SKM-1 (cell line): ENCODE measurements at regions not wholly inside any gene's neighbourhood (a gene's known extent, or its start where the extent isn't known, plus 50 kb on each side); places are given as distances from the start of the nearest gene placed in this dataset.

Experiments
- DNase-seq: peaks from one replicate; lab custom pipeline; 2025; ENCODE audit not compliant: unreplicated experiment; lab: John Stamatoyannopoulos, UW

DNA sequence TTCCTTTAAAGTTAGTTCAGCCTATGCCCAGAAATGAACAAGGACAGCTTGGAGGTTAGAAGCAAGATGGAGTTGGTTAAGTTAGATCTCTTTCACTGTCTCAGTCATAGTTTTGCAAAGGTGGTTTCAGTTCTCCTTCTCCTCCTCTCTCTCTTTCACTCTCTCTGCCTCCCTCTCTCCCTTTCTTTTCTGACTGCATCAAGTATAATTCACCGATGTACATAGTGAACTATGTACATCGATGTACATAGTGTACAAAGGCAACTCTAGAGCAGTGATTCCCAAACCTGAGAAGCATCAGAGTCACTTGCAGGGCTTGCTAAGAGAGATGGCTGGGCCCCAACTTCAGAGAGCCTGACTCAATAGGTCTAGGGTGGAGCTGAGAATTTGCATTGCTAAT is 1259.7 kb downstream of the TYW1 start:
- no peak for DNase-seq

DNA sequence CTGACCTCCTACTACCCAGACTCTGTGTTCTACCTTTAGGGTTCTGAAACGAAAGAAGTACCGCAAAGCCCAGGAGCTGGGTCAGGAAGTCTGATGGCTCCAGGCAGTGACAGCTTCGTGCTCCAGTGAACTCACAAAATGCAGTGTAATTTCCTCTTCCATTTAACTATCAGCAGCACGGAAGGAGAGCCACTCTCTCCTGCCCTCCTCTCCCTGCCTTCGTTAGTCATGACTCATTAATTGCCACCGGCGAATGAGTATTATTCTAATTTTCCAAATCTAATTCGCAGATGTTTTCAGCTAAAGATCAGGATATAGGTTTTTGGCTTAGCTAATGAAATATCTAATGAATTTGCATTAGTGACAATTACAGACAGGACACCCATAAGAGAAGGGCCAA is 1262.0 kb downstream of the TYW1 start:
- no peak for DNase-seq

DNA sequence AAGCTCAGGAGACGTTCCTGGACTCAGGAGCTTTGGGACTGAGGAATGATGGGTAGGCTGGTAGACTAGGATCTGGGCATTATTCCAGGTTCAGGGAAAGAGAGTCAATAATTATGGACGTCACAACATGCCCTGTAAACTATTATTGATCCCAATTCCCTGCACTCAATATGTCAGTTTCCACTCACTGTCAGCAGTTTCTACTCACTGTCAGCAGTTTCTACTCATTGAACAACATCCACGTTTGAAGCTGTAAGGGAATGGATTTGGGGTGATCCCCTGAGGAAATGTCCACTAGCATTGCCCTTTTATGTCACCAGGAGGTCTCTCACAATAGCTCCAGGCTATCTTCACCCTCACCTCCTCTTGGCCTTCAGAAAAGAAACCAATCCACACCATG is 1268.6 kb downstream of the TYW1 start:
- no peak for DNase-seq

DNA sequence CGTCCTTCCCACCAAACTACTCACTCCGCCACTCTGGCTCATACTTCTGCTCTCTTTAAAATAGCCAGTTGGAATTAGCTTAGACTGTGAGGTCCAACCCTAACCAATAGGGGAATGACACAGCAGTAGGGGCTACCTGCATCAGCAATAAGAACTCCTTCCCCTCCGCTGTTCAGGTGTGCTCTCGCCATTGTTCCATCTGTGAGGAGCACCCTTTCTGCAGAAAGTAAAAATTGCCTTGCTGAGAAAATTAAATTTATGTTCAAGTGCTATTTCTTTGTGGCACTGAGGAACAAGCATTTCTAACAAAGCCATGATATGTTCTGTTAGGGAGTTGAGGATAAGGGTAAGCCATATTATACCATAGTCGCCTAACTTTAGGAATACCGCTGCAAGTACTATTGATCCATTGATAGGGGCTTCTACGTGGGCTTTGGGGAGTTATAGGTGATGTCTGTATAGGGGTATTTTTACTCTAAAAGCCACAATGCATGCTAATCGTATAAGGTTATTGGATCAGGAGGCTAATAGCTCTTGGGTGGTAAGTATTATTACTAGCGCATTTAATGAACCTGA is 1269.5 kb downstream of the TYW1 start:
- DNase-seq: no peak

DNA sequence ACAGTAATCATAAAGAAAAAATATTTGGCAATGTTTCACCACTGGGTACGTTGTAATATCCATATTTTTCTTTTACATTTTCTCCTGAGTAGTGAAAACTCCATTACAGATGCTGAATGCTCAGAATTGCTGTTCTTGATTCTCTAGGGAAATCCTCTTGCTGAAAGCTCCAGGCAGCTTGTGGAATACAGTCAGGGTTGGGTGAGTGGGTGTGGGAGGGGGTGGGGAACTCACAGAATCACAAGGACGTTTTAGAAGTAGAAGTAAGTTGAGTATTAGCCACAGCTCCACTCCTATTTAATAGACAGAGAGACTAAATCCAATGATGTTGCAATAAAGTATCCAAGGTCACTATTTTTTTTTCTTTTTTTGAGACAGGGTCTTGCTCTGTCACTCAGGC is 1270.9 kb downstream of the TYW1 start:
- no peak for DNase-seq

DNA sequence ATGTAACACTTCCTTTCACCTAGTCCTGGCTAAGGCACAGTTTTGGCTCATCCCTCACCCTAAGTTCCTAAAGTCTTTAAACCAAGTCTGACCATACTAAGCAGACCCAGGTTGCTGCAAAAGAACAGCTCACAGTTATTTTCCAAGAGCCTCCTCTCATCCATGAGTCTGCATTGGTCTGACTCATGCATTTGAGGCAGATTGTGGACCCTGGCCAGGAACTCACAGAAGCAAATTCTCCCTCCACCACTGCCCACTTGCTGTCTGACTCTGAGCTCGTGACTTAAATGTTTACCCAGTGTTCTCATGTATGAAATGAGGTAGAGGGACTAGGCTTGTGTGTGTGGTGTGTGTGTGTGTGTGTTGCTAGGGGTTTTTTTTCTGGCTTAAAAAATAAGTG is 1272.8 kb downstream of the TYW1 start:
- DNase-seq: no peak

DNA sequence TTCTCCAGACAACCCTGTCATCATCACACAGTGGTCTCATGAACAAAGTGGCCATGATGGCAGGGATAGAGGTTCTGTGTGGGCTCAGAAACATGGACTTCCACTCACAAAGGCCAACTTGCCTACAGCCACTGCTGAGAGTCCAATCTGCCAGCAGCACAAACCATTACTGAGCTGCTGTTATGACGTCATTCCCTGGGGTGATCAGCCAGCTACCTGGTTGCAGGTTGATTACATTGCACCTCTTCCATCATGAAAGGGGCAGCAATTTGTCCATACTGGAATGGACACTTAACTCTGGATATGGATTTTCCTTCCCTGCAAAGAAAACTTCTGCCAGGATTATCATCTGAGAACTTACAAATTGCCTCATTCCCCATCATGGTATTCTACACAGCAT is 1275.9 kb downstream of the TYW1 start:
- no peak for DNase-seq

DNA sequence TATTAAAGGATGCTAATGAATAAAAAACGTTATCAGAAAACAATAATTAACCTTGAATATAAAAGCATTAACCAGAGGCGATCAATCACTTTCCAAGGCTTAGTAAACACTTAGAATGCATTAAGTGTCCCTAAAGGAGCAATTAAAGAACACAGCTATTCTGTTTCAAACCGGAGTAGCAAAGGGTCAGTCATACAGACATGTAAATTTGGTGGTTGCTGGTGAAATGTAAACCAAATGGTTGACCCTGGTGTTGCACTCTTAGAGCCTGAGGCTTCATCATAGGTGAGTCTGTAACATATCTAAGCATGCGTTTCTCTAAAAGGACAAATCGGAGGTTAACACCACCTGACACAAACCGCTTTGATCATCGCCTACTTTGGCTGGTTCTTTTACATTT is 1280.1 kb downstream of the TYW1 start:
- DNase-seq: no peak

DNA sequence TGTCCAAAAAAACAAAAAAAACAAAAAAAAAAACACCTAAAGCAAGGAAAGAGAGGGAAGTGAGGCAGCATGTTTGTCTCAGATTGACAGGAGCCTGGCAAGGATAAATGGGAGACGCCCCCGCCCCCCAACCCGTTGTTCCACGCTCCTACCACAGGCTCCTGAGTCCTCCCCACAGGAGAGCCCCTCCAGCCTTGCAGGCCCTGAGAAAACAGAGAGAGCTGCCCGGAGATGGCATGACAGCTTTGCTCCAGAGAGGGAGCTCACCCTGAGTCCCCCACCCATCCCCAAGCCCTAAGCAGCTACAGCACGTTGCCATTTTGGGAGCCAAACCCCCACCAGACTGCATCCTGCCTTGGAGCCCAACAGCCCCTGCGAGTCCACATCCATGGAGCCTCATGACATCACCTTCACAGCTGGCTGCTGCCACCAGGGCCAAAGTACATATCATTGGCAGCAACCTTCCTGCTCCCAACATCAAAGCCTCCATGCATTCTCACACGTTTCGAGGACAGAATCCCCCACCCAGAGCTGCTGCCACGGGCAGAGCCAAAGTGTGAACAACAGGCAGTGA is 1283.3 kb downstream of the TYW1 start:
- no peak for DNase-seq

DNA sequence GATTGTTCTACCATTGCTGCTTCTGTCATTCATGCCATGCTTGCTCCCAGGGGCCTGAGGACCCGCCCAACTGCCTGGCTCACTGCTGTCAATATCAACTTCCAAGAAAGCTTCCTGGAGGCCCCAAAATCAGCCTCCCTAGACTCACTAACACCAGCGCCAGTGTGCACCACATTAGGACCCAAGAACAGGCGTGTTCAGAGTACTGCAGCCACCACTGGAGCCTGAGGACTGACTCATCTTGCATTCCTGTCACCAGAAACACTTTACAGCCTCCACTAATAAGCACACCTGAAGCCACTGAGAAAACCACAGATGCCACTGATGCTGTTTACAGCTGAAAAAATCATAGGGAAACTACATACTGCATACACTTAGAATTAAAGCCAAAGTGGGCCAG is 1284.3 kb downstream of the TYW1 start:
- DNase-seq: no peak

DNA sequence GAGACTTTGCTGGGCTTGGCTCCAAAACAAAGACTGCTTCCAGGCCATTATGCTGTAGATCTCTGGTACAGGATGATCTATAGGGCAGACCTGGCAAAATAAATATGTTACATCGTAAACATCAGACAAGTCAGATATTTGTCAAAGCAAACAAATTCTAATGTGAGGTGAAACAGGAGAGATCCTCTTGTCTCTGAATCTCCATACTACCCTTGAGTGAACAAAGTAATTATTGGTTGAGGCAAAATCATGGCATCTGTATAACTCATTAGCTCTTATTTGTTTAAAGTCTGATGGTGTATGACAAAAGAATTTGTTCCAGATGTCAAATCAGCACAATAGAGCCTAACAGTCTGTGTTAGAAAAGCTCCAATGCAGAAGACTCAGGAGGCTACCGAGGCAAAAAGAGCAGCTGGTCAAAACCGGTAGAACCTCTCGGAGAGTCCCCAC is 1291.5 kb downstream of the TYW1 start:
- DNase-seq: no peak

DNA sequence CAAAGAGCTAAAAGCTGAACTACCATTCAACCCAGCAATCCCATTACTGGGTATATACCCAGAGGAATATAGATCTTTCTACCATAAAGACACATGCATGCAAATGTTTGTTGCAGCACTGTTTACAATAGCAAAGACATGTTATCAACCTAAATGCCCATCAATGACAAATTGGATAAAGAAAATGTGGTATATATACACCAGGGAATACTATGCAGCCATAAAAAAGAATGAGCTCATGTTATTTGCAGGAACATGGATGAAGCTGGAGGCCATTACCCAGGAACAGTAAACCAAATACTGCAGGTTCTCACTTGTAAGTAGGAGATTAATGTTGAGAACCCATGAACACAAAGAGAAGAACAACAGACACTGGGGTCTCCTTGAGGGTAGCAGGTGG is 1295.1 kb downstream of the TYW1 start:
- DNase-seq: no peak

DNA sequence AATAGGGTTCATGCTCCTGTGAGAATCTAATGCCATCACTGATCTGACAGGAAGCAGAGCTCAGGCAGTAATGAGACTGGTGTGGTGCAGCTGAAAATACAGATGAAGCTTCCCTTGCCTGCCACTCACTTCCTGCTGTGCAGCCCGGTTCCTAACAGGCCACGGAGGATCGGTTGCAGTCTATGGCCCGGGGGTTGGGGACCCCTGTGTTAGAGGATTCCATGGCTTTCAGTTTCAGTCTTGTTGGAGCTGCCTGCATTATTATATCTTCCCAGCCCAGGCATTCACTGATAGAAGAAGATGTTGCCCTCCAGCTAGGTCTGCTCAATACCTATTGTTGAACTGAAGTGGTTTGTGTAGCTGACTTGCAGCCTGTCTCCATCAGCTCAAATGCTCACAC is 1298.8 kb downstream of the TYW1 start:
- DNase-seq: no peak

DNA sequence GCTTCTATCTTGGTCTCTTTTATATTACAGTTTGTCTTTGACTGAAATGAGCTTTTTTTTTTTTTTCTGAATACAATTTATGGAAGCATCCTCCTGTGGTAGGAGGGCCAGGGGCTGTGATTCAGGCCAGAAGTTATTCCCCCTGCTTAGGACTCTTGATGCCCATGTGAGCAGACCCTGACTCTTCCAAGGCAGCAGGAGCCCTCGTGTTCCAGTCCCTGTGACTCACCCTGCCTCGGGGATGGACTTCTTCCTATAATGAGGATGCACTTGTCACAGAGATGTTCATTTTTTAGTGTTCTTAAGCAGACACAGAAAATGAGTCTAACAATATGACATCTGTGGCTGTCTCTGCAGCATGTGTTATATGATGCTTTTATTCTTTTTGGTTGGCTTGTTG is 1293.7 kb upstream of the AUTS2 start:
- DNase-seq: no peak

DNA sequence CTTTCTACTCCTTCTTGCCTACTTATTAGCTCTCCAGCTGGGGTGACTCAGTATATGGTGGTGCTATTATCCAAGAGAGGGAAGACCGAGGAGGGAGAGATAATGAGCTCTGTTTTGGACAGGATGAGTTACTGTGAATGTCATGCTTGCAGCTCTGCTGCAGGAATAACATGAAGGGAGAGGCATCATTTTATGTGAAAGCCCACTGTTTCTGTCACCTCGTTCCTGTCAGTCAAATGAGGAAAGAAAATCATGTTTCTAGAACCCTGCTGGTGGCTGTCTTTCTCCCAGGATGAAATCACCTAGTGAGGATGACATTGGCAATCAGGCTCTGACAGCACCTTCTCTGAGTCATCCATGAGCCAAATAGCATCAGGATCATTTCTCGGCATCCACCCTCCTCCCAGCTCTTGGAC is 1291.6 kb upstream of the AUTS2 start:
- no peak for DNase-seq

DNA sequence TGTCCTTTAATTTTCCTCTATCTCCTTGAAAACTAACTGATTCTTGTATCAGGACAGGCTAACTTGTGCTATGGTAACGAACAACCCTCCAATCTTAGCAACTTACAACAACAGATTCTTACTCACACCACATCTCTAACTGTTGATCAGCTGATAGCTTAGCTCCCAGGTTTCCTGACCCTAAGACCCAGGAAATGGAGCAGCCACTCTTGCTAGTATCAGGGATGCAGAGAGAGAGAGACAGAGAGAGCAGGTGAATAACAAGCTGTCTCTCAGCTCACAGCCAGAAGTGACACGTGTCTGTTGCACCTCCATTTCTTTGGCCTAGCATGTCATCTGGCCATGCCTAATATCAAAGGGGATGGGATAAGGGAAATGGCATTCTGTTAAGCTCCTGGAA is 1289.0 kb upstream of the AUTS2 start:
- DNase-seq: no peak

DNA sequence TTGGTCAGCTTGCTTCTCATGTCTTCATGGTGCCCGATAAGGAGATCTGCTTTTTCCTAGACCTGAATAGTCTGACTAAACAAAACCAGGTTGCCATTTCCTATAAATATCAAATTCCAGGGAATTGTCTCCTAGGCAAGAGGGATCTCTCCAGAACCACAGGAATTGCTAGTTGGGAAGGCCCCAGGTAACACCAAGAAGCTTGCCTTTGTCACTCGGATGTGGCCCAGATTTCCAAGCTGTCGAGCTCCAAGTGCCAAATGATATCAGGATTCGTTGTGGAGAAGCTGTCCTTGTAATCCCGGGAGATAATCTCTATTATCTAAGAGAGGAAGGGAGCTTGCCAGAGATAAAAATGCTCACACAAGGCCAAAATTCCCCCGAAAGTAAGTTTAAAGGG is 1288.5 kb upstream of the AUTS2 start:
- DNase-seq: no peak

DNA sequence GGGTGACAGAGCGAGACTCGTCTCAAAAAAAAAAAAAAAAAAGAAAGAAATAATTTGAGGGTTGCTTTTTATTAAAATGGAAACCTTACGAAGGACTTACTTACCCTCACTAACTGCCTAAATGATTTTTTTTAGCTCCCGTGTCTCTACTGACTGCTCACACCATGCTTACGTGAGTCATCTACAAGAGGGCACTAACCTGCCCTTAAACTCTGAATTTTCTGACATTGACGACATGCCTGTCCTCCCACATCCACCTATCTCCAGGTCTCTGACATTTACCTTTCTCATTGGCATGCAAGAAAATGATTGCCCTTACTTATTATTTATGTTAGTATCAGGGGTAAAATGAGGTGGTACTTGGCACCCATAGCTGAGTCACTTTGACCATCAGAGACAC is 1286.3 kb upstream of the AUTS2 start:
- DNase-seq: no peak

DNA sequence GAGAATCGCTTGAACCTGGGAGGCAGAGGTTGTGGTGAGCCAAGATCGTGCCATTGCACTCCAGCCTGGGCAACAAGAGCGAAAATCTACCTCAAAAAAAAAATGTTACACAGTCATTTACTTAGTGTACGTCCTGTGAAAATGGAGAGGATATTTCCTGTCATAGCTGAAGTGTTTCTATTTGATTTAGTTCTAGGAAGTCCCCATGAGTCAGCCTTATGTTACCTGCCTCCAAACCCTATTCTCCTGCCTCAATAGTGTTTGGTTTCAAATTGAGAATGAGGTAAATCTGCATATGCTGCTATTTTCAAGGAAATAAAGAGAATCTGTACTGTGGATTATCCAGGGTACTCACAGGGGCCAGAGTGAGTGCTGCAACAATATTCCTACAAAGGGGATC is 1284.5 kb upstream of the AUTS2 start:
- no peak for DNase-seq

DNA sequence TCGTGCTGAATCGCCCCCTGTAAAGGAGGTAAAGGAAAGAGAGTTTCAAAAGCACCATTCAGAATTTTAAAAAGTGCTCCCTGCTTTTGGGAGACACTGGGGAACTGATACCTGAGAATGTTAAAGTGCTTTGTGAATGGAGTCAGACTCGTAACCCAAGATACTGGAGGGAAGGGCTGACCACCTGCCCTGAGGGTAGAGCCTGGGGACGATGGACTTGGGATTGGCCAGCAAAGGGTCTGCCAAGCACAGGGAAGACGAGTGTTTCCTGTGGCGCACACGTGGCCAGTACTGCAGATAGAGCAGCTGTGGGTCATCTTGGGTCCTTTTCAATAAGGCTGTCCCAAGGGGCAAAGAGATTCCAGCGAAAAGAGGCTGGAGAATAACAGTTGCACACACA is 1284.1 kb upstream of the AUTS2 start:
- DNase-seq: no peak

DNA sequence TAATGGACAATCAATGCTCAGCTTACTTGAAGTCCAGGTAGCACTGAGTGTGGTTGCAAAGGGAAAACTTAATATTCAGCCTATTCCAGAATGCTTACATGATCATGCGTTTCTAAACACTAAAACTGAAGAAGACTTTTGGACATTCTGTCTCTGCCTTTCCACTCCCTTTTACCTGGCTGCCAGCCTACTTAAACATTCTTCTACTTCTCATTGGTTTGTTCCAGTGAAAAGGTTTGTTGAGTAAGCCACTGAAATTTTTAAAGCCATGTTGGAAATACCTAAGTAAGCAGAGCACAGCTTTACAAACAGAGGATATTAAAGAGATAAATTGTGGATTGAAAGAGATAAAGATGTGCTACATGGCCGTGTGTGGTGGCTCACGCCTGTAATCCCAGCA is 1280.8 kb upstream of the AUTS2 start:
- no peak for DNase-seq

DNA sequence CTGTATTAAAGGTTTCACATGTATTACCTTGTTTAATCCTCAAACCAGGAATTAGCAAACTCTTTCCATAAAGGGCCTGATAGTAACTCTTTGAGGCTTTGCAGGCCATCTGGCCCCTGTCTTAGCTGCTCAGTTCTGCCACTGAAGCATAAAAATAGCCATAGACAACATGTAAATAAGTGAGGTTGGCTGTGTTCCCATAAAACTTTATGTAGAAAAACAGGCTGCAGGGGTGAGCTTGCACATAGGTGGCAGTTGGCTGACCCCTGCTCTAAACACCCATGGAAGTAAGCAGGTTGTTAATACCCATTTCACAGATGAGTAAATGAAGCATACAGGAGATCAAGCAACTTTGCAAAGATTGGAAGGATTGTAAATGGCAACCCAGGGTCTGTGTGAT is 1279.2 kb upstream of the AUTS2 start:
- no peak for DNase-seq

DNA sequence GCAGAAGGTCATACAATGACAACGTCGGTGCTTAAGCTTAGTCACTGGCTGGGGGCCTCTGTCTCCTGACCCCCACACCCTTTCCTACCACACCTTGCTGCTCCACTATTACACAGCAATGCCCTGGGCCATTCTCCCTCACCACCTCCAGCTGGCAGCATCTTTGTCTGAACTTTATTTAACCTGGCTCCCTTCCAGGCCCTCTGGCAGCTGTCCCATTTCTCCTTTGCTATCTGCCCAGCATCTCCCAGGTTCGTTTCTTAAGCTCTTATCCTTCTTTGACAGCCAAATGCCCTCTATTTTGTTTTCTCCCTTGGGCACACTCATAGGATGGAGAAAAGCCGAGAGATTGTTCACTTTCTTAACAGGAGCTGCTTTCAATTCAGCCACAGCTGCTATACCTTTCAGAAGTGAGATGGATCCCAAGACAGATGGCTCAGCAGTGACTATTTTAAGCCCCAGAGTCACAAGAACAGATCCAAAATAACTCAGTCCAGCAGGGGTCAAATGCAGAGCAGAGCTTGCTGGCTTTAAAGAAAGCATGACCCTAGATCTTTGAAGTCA is 1277.1 kb upstream of the AUTS2 start:
- DNase-seq: no peak
